Panc1 (cell line): ENCODE measurements at regions not wholly inside any gene's neighbourhood (a gene's known extent, or its start where the extent isn't known, plus 50 kb on each side); places are given as distances from the start of the nearest gene placed in this dataset.
"Not testable (repeated sequence)": the region's sequence is repeated elsewhere in the genome, so short reads cannot be mapped to it uniquely, and the experiment has no call there.

Experiments used
- ATAC-seq: fragments of 200-7000 bp; cut with Tn5 transposase; 2 replicates; pipeline ENCODE4 v1.9.1; 2020; ENCODE audit warnings: mild to moderate bottlenecking, moderate library complexity
- BruUV-seq: library from RNA; stranded (reverse); fragments of 400-500 nt; replicated peaks from 2 replicates; lab custom pipeline; 2021; lab: Mats Ljungman, UMichigan
- CTCF ChIA-PET: fragments of 300-600 bp; sonication (Branson Sonifier 250); formaldehyde crosslinking; loops from one replicate; lab custom pipeline; 2022; ENCODE audit warnings: antibody characterized with exemption; lab: Charles Lee
- POLR2A ChIA-PET: fragments of 300-600 bp; sonication (Branson Sonifier 250); formaldehyde crosslinking; loops from one replicate; lab custom pipeline; 2022; ENCODE audit warnings: antibody characterized with exemption; lab: Charles Lee
- DNase-seq: peaks from one replicate; pipeline ENCODE4 v3.0.0-alpha.2; 2010; ENCODE audit warnings: low read depth, low spot score
- H3K27ac ChIP-seq: 2 replicates; pipeline ENCODE4 v1.5.1; 2011; ENCODE audit warnings: mild to moderate bottlenecking, low read length, inconsistent platforms
- H3K27me3 ChIP-seq: fragments of 200-500 bp; sonication (Bioruptor generic); 2 replicates; pipeline ENCODE4 v1.6.0; 2014; ENCODE audit warnings: low read length, inconsistent platforms; ENCODE audit not compliant: control insufficient read depth, insufficient read depth
- H3K36me3 ChIP-seq: fragments of 200-500 bp; sonication (Bioruptor generic); 2 replicates; pipeline ENCODE4 v1.5.1; 2014; ENCODE audit warnings: inconsistent platforms, mild to moderate bottlenecking, low read length, moderate library complexity; ENCODE audit not compliant: control insufficient read depth, insufficient read depth
- H3K4me1 ChIP-seq: 2 replicates; pipeline ENCODE4 v1.5.1; 2011; ENCODE audit warnings: inconsistent platforms, mild to moderate bottlenecking, low read length, moderate library complexity; ENCODE audit not compliant: control insufficient read depth, insufficient read depth
- H3K4me3 ChIP-seq, 2 experiments: 2 replicates each; pipeline ENCODE4 v1.5.1; 2011 to 2012; ENCODE audit warnings: low read depth in 2 of 2, low read length in 2 of 2, mild to moderate bottlenecking in 2 of 2, inconsistent platforms in 1 of 2, moderate library complexity in 1 of 2
- H3K9me3 ChIP-seq: fragments of 200-500 bp; sonication (Bioruptor generic); 2 replicates; pipeline ENCODE4 v1.5.1; 2014; ENCODE audit warnings: low read depth, mild to moderate bottlenecking, inconsistent platforms, low read length, moderate library complexity; ENCODE audit not compliant: control insufficient read depth, insufficient read depth
- POLR2AphosphoS5 ChIP-seq: IDR thresholded peaks from 2 replicates; pipeline ENCODE4 v1.6.1; 2012; ENCODE audit warnings: mild to moderate bottlenecking, low read depth, low read length, moderate library complexity
- SIN3A ChIP-seq: IDR thresholded peaks from 2 replicates; pipeline ENCODE4 v1.6.1; 2012; ENCODE audit warnings: low read depth, mild to moderate bottlenecking, low read length, moderate library complexity, borderline replicate concordance; ENCODE audit not compliant: insufficient read depth
- TCF7L2 ChIP-seq: IDR thresholded peaks from 2 replicates; pipeline ENCODE4 v1.6.1; 2011; ENCODE audit warnings: mild to moderate bottlenecking, low read depth, low read length, inconsistent platforms
- in situ Hi-C: cut with HindIII; loops from 2 replicates; pipeline ENCODE4 v1.10.0; 2016; ENCODE audit warnings: low sequenced_read_pairs, low pct_unique_long_range_greater_than_20kb
- intact Hi-C: fragments of 100-400 bp; cut with micrococcal nuclease; formaldehyde crosslinking; loops from one replicate; pipeline ENCODE4 v1.10.0; 2022; ENCODE audit not compliant: unreplicated experiment
- TF ChIP-seq, protein P1 (sequence below): fragments of 450-650 bp; IDR thresholded peaks from 2 replicates; pipeline ENCODE4 v1.5.1; 2017; ENCODE audit warnings: mild to moderate bottlenecking
- TF ChIP-seq, protein P2 (sequence below), 2 experiments: IDR thresholded peaks; 2 replicates each; pipeline ENCODE4 v1.6.1; 2011 to 2012; ENCODE audit warnings: low read depth in 2 of 2, control low read depth in 1 of 2, low read length in 1 of 2, mild to moderate bottlenecking in 1 of 2, moderate library complexity in 1 of 2; ENCODE audit not compliant: insufficient read depth in 1 of 2

DNA sequence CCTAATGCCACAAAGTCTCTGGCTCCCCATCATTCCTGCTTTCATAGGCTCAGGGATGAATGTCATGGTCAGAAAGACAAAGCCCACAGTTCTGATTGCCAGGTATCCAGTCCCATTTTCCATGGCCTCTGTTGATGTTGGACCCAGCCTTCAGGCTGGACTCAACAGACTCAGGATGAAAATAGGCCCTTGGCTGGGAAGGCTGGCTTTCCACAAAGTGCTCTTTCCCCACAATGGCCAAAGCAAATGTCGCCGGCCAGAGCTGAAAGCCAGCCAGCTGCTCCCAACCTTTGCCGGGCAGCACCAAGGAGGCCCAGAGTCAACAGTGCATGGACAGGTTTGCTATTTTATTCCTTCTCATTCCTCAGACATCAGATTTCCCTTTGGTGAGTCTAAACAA lies 430.1 kb upstream of the FGF16 start:
- H3K4me1 ChIP-seq: no peaks in the 10 kb centered on the region
- no peaks in the 10 kb centered on the region for H3K9me3 ChIP-seq
- POLR2A ChIA-PET: no interaction called here
- no peaks in the 10 kb centered on the region for H3K27me3 ChIP-seq
- H3K4me3 ChIP-seq: no peak overlapping the region
- DNase-seq (no peak), ATAC-seq (no peak)
- intact Hi-C loops (no loop called here), in situ Hi-C loops (no loop called here)
- no peaks in the 10 kb centered on the region for H3K36me3 ChIP-seq
- TF ChIP-seq SIN3A: no peak
- no peak overlapping the region for H3K27ac ChIP-seq
- CTCF ChIA-PET: no interaction called here
- BruUV-seq: no TSS peak

DNA sequence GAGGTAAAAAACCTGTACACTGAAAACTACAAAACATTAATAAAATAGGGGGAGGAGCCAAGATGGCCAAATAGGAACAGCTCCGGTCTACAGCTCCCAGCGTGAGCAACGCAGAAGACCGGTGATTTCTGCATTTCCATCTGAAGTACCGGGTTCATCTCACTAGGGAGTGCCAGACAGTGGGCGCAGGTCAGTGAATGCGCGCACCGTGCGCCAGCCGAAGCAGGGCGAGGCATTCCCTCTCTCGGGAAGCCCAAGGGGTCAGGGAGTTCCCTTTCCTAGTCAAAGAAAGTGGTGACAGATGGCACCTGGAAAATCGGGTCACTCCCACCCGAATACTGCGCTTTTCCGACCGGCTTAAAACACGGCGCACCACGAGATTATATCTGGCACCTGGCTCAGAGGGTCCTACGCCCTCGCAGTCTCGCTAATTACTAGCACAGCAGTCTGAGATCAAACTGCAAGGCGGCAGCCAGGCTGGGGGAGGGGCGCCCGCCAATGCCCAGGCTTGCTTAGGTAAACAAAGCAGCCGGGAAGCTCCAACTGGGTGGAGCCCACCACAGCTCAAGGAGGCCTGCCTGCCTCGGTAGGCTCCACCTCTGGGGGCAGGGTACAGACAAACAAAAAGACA lies 400.9 kb upstream of the FGF16 start:
- H3K27me3 ChIP-seq, H3K36me3 ChIP-seq, H3K9me3 ChIP-seq, BruUV-seq, ATAC-seq, H3K4me1 ChIP-seq, CTCF ChIA-PET, H3K27ac ChIP-seq, intact Hi-C loops, H3K4me3 ChIP-seq, POLR2A ChIA-PET, in situ Hi-C loops, DNase-seq: not testable (repeated sequence)

DNA sequence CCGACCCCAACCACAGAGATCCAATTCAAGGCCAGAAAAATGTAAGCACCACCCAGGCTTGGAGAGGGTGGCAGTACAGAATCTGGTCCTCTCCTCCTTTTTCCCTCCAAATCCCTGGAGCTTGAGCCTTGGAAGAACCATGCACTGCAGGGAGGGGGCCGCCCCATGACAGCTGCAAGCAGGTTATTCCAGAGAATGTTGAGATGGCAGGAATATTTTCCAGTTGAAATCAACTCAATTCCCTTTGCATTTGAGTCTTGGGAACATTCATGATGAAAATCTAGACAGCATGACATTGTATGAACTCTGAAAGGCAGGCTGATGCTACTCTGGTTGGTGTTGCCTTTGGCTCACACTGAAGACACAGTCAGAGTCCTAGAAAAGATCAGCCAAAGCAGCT lies 386.6 kb upstream of the FGF16 start:
- no TSS peak for BruUV-seq
- in situ Hi-C loops (no loop called here), intact Hi-C loops (no loop called here)
- Histone ChIP-seq H3K9me3 (no peaks in the 10 kb centered on the region), H3K4me3 (no peak overlapping the region), H3K27ac (no peak overlapping the region), H3K27me3 (no peaks in the 10 kb centered on the region), H3K36me3 (no peaks in the 10 kb centered on the region), H3K4me1 (no peaks in the 10 kb centered on the region)
- DNase-seq (no peak), ATAC-seq (no peak)
- POLR2A ChIA-PET: no interaction called here
- TF ChIP-seq, protein P1, sequence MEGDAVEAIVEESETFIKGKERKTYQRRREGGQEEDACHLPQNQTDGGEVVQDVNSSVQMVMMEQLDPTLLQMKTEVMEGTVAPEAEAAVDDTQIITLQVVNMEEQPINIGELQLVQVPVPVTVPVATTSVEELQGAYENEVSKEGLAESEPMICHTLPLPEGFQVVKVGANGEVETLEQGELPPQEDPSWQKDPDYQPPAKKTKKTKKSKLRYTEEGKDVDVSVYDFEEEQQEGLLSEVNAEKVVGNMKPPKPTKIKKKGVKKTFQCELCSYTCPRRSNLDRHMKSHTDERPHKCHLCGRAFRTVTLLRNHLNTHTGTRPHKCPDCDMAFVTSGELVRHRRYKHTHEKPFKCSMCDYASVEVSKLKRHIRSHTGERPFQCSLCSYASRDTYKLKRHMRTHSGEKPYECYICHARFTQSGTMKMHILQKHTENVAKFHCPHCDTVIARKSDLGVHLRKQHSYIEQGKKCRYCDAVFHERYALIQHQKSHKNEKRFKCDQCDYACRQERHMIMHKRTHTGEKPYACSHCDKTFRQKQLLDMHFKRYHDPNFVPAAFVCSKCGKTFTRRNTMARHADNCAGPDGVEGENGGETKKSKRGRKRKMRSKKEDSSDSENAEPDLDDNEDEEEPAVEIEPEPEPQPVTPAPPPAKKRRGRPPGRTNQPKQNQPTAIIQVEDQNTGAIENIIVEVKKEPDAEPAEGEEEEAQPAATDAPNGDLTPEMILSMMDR: no peak
- TF ChIP-seq TCF7L2 (no peak), POLR2AphosphoS5 (no peak), SIN3A (no peak)
- TF ChIP-seq, protein P2, sequence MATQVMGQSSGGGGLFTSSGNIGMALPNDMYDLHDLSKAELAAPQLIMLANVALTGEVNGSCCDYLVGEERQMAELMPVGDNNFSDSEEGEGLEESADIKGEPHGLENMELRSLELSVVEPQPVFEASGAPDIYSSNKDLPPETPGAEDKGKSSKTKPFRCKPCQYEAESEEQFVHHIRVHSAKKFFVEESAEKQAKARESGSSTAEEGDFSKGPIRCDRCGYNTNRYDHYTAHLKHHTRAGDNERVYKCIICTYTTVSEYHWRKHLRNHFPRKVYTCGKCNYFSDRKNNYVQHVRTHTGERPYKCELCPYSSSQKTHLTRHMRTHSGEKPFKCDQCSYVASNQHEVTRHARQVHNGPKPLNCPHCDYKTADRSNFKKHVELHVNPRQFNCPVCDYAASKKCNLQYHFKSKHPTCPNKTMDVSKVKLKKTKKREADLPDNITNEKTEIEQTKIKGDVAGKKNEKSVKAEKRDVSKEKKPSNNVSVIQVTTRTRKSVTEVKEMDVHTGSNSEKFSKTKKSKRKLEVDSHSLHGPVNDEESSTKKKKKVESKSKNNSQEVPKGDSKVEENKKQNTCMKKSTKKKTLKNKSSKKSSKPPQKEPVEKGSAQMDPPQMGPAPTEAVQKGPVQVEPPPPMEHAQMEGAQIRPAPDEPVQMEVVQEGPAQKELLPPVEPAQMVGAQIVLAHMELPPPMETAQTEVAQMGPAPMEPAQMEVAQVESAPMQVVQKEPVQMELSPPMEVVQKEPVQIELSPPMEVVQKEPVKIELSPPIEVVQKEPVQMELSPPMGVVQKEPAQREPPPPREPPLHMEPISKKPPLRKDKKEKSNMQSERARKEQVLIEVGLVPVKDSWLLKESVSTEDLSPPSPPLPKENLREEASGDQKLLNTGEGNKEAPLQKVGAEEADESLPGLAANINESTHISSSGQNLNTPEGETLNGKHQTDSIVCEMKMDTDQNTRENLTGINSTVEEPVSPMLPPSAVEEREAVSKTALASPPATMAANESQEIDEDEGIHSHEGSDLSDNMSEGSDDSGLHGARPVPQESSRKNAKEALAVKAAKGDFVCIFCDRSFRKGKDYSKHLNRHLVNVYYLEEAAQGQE (IDR thresholded peaks at IDR 0.05; ENCODE audit: insufficient read depth in 1 of 2, low read depth in 2 of 2, low read length in 1 of 2): no peak
- CTCF ChIA-PET: no interaction called here
